Nephron progenitor cell (in vitro differentiated cells): ENCODE measurements at regions not wholly inside any gene's neighbourhood (a gene's known extent, or its start where the extent isn't known, plus 50 kb on each side); places are given as distances from the start of the nearest gene placed in this dataset.
"Not testable (repeated sequence)": the region's sequence is repeated elsewhere in the genome, so short reads cannot be mapped to it uniquely, and the experiment has no call there.

Experiments
- DNase-seq: peaks from one replicate; pipeline ENCODE4 v3.0.0; 2021
- H3K27ac Mint-ChIP-seq: 2 replicates; pipeline ENCODE4 v1.8.0; 2021; ENCODE audit warnings: mild to moderate bottlenecking, moderate library complexity, mixed read lengths
- H3K27me3 Mint-ChIP-seq: 2 replicates; pipeline ENCODE4 v1.8.0; 2021; ENCODE audit warnings: mild to moderate bottlenecking, low read depth, mixed read lengths; ENCODE audit not compliant: poor library complexity
- H3K36me3 Mint-ChIP-seq: 2 replicates; pipeline ENCODE4 v1.8.0; 2021; ENCODE audit warnings: low read depth, mixed read lengths
- H3K4me1 Mint-ChIP-seq: 2 replicates; pipeline ENCODE4 v1.8.0; 2021; ENCODE audit warnings: mixed read lengths
- H3K4me3 Mint-ChIP-seq: 2 replicates; pipeline ENCODE4 v1.8.0; 2021; ENCODE audit warnings: mild to moderate bottlenecking, moderate library complexity, mixed read lengths
- H3K9me3 Mint-ChIP-seq: 2 replicates; pipeline ENCODE4 v1.8.0; 2021; ENCODE audit warnings: mild to moderate bottlenecking, moderate library complexity, mixed read lengths

GRCh38 chr9:66266202-66266601, 529.3 kb downstream of the FOXD4L4 start:
- not testable (repeated sequence) for H3K4me1 Mint-ChIP-seq, H3K27ac Mint-ChIP-seq, H3K4me3 Mint-ChIP-seq, H3K36me3 Mint-ChIP-seq, DNase-seq, H3K9me3 Mint-ChIP-seq, H3K27me3 Mint-ChIP-seq

GRCh38 chr9:66266856-66267430, 530.0 kb downstream of the FOXD4L4 start:
- DNase-seq, H3K27ac Mint-ChIP-seq, H3K4me1 Mint-ChIP-seq, H3K36me3 Mint-ChIP-seq, H3K4me3 Mint-ChIP-seq, H3K27me3 Mint-ChIP-seq, H3K9me3 Mint-ChIP-seq: not testable (repeated sequence)

GRCh38 chr9:66267684-66268083, 530.7 kb downstream of the FOXD4L4 start:
- DNase-seq, H3K27ac Mint-ChIP-seq, H3K4me1 Mint-ChIP-seq, H3K36me3 Mint-ChIP-seq, H3K4me3 Mint-ChIP-seq, H3K9me3 Mint-ChIP-seq, H3K27me3 Mint-ChIP-seq: not testable (repeated sequence)

GRCh38 chr9:66269024-66269423, 532.1 kb downstream of the FOXD4L4 start:
- H3K27ac Mint-ChIP-seq, H3K4me3 Mint-ChIP-seq, DNase-seq, H3K4me1 Mint-ChIP-seq, H3K27me3 Mint-ChIP-seq, H3K9me3 Mint-ChIP-seq, H3K36me3 Mint-ChIP-seq: not testable (repeated sequence)

- H3K27me3 Mint-ChIP-seq, H3K9me3 Mint-ChIP-seq, H3K36me3 Mint-ChIP-seq, H3K27ac Mint-ChIP-seq, H3K4me1 Mint-ChIP-seq: not testable (repeated sequence)
- DNase-seq, result peak; percentile 8
- H3K4me3 Mint-ChIP-seq, result peak overlapping the region; percentile 88
These were observed 532.8 kb downstream of the FOXD4L4 start for GRCh38 chr9:66269783-66270182.

- not testable (repeated sequence) for H3K4me3 Mint-ChIP-seq, H3K36me3 Mint-ChIP-seq, DNase-seq, H3K27me3 Mint-ChIP-seq, H3K4me1 Mint-ChIP-seq, H3K27ac Mint-ChIP-seq, H3K9me3 Mint-ChIP-seq
These were observed 541.9 kb downstream of the FOXD4L4 start for GRCh38 chr9:66278809-66279208.
